ENCODE measurements at regions not wholly inside any gene's neighbourhood (a gene's known extent, or its start where the extent isn't known, plus 50 kb on each side); places are given as distances from the start of the nearest gene placed in this dataset.
"Not testable (repeated sequence)": the region's sequence is repeated elsewhere in the genome, so short reads cannot be mapped to it uniquely, and the experiment has no call there.

DNA sequence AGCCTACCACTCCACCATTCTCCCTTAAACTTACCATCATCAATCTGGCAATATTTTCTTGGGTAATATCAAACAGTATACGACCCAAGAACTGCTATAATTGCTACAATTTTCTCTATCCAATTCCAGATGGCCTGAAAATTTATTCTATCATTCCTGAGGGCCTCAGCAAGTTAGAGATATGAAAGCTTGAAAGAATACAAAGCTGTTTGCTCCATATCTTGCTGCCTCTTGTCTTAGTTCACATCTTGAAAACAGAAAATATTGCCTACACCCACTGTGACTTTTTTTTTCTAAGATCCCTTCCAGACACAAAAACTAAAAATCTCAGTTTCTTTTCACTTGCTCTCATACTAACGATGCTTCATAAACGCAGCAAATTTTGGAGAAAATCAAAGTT is 898.9 kb downstream of the OTOL1 start:
- no peak for DNase-seq (ENCODE audit: low read depth, low spot score)

- no peak for DNase-seq (ENCODE audit: low read depth, low spot score)
These were observed 901.9 kb downstream of the OTOL1 start for GRCh38 chr3:162398554-162398953.

GRCh38 chr3:162400697-162401096 is 904.1 kb downstream of the OTOL1 start:
- no peak for DNase-seq (ENCODE audit: low read depth, low spot score)

- DNase-seq (ENCODE audit: low read depth, low spot score) = not testable (repeated sequence)
These were observed 914.9 kb downstream of the OTOL1 start for GRCh38 chr3:162411556-162411955.

GRCh38 chr3:162421721-162422120 is 925.1 kb downstream of the OTOL1 start:
- no peak for DNase-seq (ENCODE audit: low read depth, low spot score)

DNA sequence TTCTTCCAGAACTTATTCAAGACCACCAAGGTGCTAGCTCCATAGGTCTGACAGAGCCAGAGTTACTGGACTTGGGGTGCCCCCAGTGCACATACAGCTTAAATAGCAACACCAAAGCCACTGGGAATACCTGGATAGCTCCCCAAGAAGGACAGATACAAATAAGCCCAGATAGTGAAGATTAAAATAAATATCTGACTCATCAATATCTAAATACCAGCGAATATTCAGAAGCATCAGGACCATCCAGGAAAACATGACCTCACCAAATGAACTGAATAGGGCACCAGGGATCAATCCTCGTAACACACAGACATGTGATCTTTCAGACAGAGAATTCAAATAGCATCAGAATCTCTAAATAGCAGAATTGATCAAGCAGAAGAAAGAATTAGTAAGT is 931.6 kb downstream of the OTOL1 start:
- DNase-seq (ENCODE audit: low read depth, low spot score) = no peak

- no peak for DNase-seq (ENCODE audit: low read depth, low spot score)
These were observed 939.1 kb downstream of the OTOL1 start for GRCh38 chr3:162435750-162436149.

GRCh38 chr3:162436826-162437225 is 940.2 kb downstream of the OTOL1 start:
- DNase-seq (ENCODE audit: low read depth, low spot score) = no peak

- no peak for DNase-seq (ENCODE audit: low read depth, low spot score)
These were observed 940.9 kb downstream of the OTOL1 start for GRCh38 chr3:162437480-162437879.

GRCh38 chr3:162441716-162442115 is 945.1 kb downstream of the OTOL1 start:
- DNase-seq (ENCODE audit: low read depth, low spot score) = no peak

GRCh38 chr3:162443376-162443775 is 946.8 kb downstream of the OTOL1 start:
- no peak for DNase-seq (ENCODE audit: low read depth, low spot score)

GRCh38 chr3:162468791-162469190 is 972.2 kb downstream of the OTOL1 start:
- no peak for DNase-seq (ENCODE audit: low read depth, low spot score)

GRCh38 chr3:162487138-162487537 is 990.5 kb downstream of the OTOL1 start:
- no peak for DNase-seq (ENCODE audit: low read depth, low spot score)

DNA sequence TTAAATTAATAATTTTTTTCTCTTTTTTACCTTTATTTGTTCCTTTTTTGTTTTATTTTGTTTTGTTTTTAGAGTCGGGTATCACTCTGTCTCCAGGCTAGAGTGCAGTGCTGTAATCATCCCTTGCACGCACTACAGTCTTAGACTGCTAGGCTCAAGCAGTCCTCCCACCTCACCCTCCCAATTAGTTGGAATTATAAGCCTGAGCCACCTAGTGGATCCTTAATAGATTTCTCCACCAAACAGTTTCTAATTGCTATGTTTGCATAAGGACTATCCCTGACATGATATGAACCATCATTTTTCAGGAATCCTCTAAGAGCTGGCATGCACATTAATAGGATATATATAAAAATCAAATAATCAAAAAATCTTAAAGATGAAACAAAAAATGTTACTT is 993.2 kb downstream of the OTOL1 start:
- no peak for DNase-seq (ENCODE audit: low read depth, low spot score)

GRCh38 chr3:162491952-162492351 is 995.3 kb downstream of the OTOL1 start:
- no peak for DNase-seq (ENCODE audit: low read depth, low spot score)

DNA sequence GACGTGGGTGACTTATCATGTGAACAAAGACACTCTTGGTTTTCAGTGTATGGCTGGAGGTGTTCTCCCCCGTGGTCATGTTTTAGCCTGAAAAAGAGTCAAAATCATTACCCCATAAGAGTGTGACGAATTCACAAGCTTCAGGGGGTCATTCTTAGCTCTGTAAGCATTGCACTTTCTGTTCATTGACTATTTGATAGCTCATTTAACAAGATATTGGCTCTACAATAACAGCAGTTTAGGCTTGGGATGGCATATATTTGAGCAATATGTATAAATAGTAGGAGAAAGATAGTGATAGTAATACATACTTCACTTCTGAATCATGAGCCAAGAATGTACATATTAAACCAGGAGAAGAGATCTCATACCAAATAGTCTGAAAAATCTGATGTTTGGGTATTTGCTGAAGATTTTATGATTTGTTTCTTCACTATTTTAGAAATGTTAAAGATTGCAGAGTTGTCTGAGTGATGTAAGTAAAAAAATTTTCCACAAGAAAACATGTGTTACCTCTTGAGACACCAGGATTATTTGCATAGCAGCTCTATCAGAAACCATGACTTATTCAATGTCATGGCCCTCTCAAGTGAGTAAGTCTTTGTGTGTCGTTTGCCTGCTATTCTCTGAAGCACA is 996.0 kb downstream of the OTOL1 start:
- DNase-seq (ENCODE audit: low read depth, low spot score) = no peak

GRCh38 chr3:162498626-162499025 is 1002.0 kb downstream of the OTOL1 start:
- no peak for DNase-seq (ENCODE audit: low read depth, low spot score)

GRCh38 chr3:162507397-162507796 is 1010.8 kb downstream of the OTOL1 start:
- no peak for DNase-seq (ENCODE audit: low read depth, low spot score)

- no peak for DNase-seq (ENCODE audit: low read depth, low spot score)
These were observed 1015.9 kb downstream of the OTOL1 start for GRCh38 chr3:162512488-162512887.

DNA sequence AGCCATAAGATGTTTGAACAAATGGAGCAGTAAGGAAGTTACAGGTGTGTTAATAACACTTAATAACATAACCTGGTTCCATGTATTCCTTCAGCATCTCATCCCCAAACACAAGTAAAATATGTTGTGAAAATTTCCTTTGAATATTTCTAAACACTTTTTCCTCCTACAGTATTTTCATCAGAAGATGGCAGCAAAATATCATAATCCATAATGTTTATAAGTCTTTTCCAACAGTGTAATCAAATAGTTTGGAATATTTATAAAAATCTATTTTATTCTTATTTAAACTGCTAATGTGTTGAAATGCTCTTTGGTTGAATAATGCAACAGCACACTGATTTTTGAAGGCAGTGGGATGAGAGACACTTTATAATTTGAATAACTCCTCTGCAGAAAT is 1020.5 kb downstream of the OTOL1 start:
- no peak for DNase-seq (ENCODE audit: low read depth, low spot score)

DNA sequence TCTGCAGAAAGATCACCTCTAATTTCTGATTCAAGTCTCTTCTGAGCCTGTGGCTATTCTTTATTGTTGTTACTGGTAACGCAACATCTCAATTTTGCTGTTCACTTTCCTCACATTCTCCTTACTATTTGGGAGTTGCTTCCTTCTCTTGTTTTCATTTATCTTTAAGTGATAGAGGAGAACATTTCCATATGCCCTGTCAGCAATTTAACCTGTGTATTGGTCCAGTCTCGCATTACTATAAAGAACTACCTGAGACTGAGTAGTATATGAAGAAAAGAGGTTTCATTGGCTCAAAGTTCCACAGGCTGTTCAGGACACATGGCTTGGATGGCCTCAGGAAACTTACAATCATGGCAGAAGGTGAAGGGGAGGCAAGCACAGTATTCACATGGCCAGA is 1025.1 kb downstream of the OTOL1 start:
- DNase-seq (ENCODE audit: low read depth, low spot score) = no peak

GRCh38 chr3:162525066-162525742 is 1028.6 kb downstream of the OTOL1 start:
- DNase-seq (ENCODE audit: low read depth, low spot score) = peak; percentile 52

GRCh38 chr3:162525771-162526170 is 1029.2 kb downstream of the OTOL1 start:
- no peak for DNase-seq (ENCODE audit: low read depth, low spot score)

DNA sequence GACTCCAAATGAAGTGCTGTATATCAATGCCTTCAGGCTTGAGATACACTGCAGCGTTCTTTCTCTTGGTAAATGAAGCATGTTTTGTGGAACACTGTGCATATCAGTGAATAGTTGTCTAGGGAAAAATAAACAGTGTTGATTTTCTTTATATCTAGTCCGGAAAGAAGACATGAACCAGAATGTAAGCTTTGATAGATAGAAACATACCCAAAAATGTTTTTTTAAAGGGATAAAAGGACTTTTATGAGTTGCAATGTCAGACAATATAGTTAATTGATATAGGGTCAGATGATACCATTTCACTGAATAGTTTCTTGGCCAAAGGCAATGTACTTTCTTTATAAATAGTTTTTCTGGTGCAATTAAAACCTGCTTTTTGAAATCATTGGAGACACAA is 1037.8 kb downstream of the OTOL1 start:
- DNase-seq (ENCODE audit: low read depth, low spot score) = no peak

All from smooth muscle cell of the brain vasculature (primary cell).